A549 (cell line): ENCODE measurements at regions not wholly inside any gene's neighbourhood (a gene's known extent, or its start where the extent isn't known, plus 50 kb on each side); places are given as distances from the start of the nearest gene placed in this dataset.

Experiments
- ATAC-seq, 2 experiments: fragments of 200-7000 bp in 1 of 2; fragments of >200 bp in 1 of 2; cut with Nextera tagmentation in 1 of 2; cut with Tn5 transposase in 1 of 2; 3 replicates each; pipeline versions ENCODE4 v1.8.0 to v1.9.1; 2018 to 2020; ENCODE audit warnings: mild to moderate bottlenecking in 1 of 2, moderate library complexity in 1 of 2
- CTCF ChIA-PET: fragments of 300-600 bp; sonication (Branson Sonifier 250); formaldehyde crosslinking; extraction: SDS; loops from one replicate; lab custom pipeline; 2021; ENCODE audit warnings: antibody characterized with exemption, inconsistent platforms; lab: Yijun Ruan, JAX
- POLR2A ChIA-PET: fragments of 350-600 bp; formaldehyde crosslinking; extraction: SDS; loops from one replicate; lab custom pipeline; 2021; ENCODE audit warnings: antibody characterized with exemption, inconsistent platforms; lab: Yijun Ruan, JAX
- DNase-seq, 2 experiments: peaks; one replicate each; pipeline versions ENCODE4 v3.0.0 to v3.0.0-alpha.2; 2011 to 2016; ENCODE audit warnings: low read depth in 1 of 2, low spot score in 1 of 2
- FAIRE-seq: peaks from 2 replicates; lab custom pipeline; 2011; peaks lifted over from hg19 to GRCh38; lab: Jason Lieb, UNC
- H3K27ac ChIP-seq, 2 experiments: fragments of >200 bp; sonication (Bioruptor Twin); formaldehyde crosslinking; 3 replicates each; pipeline ENCODE4 v1.5.1; 2016 to 2017
- H3K4me1 ChIP-seq: fragments of >200 bp; sonication (Bioruptor Twin); formaldehyde crosslinking; 3 replicates; pipeline ENCODE4 v1.6.1; 2016
- H3K4me2 ChIP-seq: fragments of >200 bp; sonication (Bioruptor Twin); formaldehyde crosslinking; 3 replicates; pipeline ENCODE4 v1.6.1; 2016
- H3K4me3 ChIP-seq: fragments of >200 bp; sonication (Bioruptor Twin); formaldehyde crosslinking; 3 replicates; pipeline ENCODE4 v1.5.1; 2016
- H3K9me3 ChIP-seq: fragments of >200 bp; sonication (Bioruptor Twin); formaldehyde crosslinking; 3 replicates; pipeline ENCODE4 v1.6.1; 2016
- BHLHE40 ChIP-seq: IDR thresholded peaks from 2 replicates; pipeline ENCODE4 v1.6.1; 2012; ENCODE audit warnings: low read depth, low read length, inconsistent platforms
- CBX8 ChIP-seq: fragments of 200-600 bp; sonication (generic); IDR thresholded peaks from 2 replicates; pipeline ENCODE4 v1.6.1; 2016
- CEBPB ChIP-seq, 2 experiments: fragments of >200 bp in 1 of 2; sonication (Bioruptor Twin) in 1 of 2; formaldehyde crosslinking in 1 of 2; IDR thresholded peaks; 2 replicates each; pipeline ENCODE4 v1.6.1; 2012 to 2016
- CHD2 ChIP-seq: fragments of 150-350 bp; IDR thresholded peaks from 2 replicates; pipeline ENCODE4 v1.6.1; 2014; ENCODE audit warnings: low read length; ENCODE audit not compliant: partially characterized antibody
- CHD4 ChIP-seq: fragments of 200-600 bp; sonication (generic); IDR thresholded peaks from 2 replicates; pipeline ENCODE4 v1.6.1; 2016; ENCODE audit warnings: antibody characterized with exemption, mild to moderate bottlenecking, borderline replicate concordance
- ELK1 ChIP-seq: fragments of 150-350 bp; IDR thresholded peaks from 2 replicates; pipeline ENCODE4 v1.6.1; 2014; ENCODE audit warnings: low read depth, mild to moderate bottlenecking, low read length
- EP300 ChIP-seq, 2 experiments: fragments of >200 bp; sonication (Bioruptor Twin); formaldehyde crosslinking; IDR thresholded peaks; 2 replicates in 1 of 2; 3 replicates in 1 of 2; pipeline ENCODE4 v1.6.1; 2016 to 2017
- FOSL2 ChIP-seq, 2 experiments: fragments of 450-650 bp in 1 of 2; fragments of >200 bp in 1 of 2; sonication (Bioruptor Twin) in 1 of 2; formaldehyde crosslinking; IDR thresholded peaks; 2 replicates each; pipeline versions ENCODE4 v1.5.0 to v1.6.1; 2016 to 2020; ENCODE audit warnings: mild to moderate bottlenecking in 1 of 2, moderate library complexity in 1 of 2
- FOXS1 ChIP-seq: fragments of 250-450 bp; sonication (Bioruptor Pico); IDR thresholded peaks from 2 replicates; pipeline ENCODE4 v1.5.0; 2020; ENCODE audit warnings: mild to moderate bottlenecking, moderate library complexity
- GATA3 ChIP-seq: IDR thresholded peaks from 2 replicates; pipeline ENCODE4 v1.6.1; 2012; ENCODE audit warnings: borderline replicate concordance
- HDAC2 ChIP-seq: fragments of 200-600 bp; sonication (generic); IDR thresholded peaks from 2 replicates; pipeline ENCODE4 v1.6.1; 2016
- HEYL ChIP-seq: fragments of 250-450 bp; sonication (Bioruptor Pico); IDR thresholded peaks from 2 replicates; pipeline ENCODE4 v1.8.0; 2021; ENCODE audit warnings: mild to moderate bottlenecking, moderate library complexity
- HOXA7 ChIP-seq: fragments of 250-450 bp; sonication (Bioruptor Pico); IDR thresholded peaks from 2 replicates; pipeline ENCODE4 v1.5.0; 2020; ENCODE audit warnings: mild to moderate bottlenecking, moderate library complexity
- HOXB13 ChIP-seq: fragments of 250-450 bp; sonication (Bioruptor Pico); IDR thresholded peaks from 2 replicates; pipeline ENCODE4 v1.5.0; 2020; ENCODE audit warnings: low read depth, mild to moderate bottlenecking, moderate library complexity
- HOXB5 ChIP-seq: fragments of 250-450 bp; sonication (Bioruptor Pico); IDR thresholded peaks from 2 replicates; pipeline ENCODE4 v1.5.0; 2020; ENCODE audit warnings: mild to moderate bottlenecking, moderate library complexity
- JUN ChIP-seq, 2 experiments: fragments of >200 bp; sonication (Bioruptor Twin); formaldehyde crosslinking; IDR thresholded peaks; 2 replicates in 1 of 2; 3 replicates in 1 of 2; pipeline ENCODE4 v1.6.1; 2016 to 2017
- JUNB ChIP-seq: fragments of >200 bp; sonication (Bioruptor Twin); formaldehyde crosslinking; IDR thresholded peaks from 2 replicates; pipeline ENCODE4 v1.6.1; 2016
- KDM1A ChIP-seq: fragments of 200-600 bp; sonication (generic); IDR thresholded peaks from 2 replicates; pipeline ENCODE4 v1.6.1; 2016; ENCODE audit warnings: low read depth, mild to moderate bottlenecking
- MAX ChIP-seq: IDR thresholded peaks from 2 replicates; pipeline ENCODE4 v1.6.1; 2012
- NPAS2 ChIP-seq: fragments of 250-450 bp; sonication (Bioruptor Pico); IDR thresholded peaks from 2 replicates; pipeline ENCODE4 v1.8.0; 2022; ENCODE audit warnings: mild to moderate bottlenecking, moderate library complexity, borderline replicate concordance
- RAD21 ChIP-seq, 2 experiments: fragments of >200 bp in 1 of 2; sonication (Bioruptor Twin) in 1 of 2; formaldehyde crosslinking in 1 of 2; IDR thresholded peaks in 1 of 2; conservative IDR thresholded peaks in 1 of 2; 2 replicates in 1 of 2; 3 replicates in 1 of 2; pipeline ENCODE4 v1.6.1; 2012 to 2018; ENCODE audit warnings: inconsistent platforms in 1 of 2
- RFX5 ChIP-seq: fragments of 450-650 bp; IDR thresholded peaks from 2 replicates; pipeline ENCODE4 v1.7.1; 2014; ENCODE audit warnings: antibody characterized with exemption, mild to moderate bottlenecking, moderate library complexity
- RNF2 ChIP-seq: fragments of 200-600 bp; sonication (generic); IDR thresholded peaks from 2 replicates; pipeline ENCODE4 v1.6.1; 2016; ENCODE audit warnings: low read depth, mild to moderate bottlenecking, antibody characterized with exemption, moderate library complexity, borderline replicate concordance
- SMC3 ChIP-seq: fragments of >200 bp; sonication (Bioruptor Twin); formaldehyde crosslinking; IDR thresholded peaks from 3 replicates; pipeline ENCODE4 v1.6.1; 2018; ENCODE audit warnings: inconsistent platforms
- TFCP2L1 ChIP-seq: fragments of 250-450 bp; sonication (Bioruptor Pico); IDR thresholded peaks from 2 replicates; pipeline ENCODE4 v1.5.0; 2021; ENCODE audit warnings: mild to moderate bottlenecking
- TP53 ChIP-seq: fragments of 250-450 bp; sonication (Bioruptor Pico); IDR thresholded peaks from 2 replicates; pipeline ENCODE4 v1.5.0; 2021; ENCODE audit warnings: mild to moderate bottlenecking, moderate library complexity
- ZFP36 ChIP-seq: fragments of 450-650 bp; IDR thresholded peaks from 2 replicates; pipeline ENCODE4 v1.6.1; 2014; ENCODE audit warnings: borderline replicate concordance; ENCODE audit not compliant: partially characterized antibody
- WGBS: methylation state at CpG from one replicate; pipeline ENCODE4 v1.1.6; 2017; ENCODE audit errors: missing lambda C conversion rate; 5-methylcytosine and 5-hydroxymethylcytosine counted together
- TF ChIP-seq, protein P1 (sequence below): IDR thresholded peaks from 2 replicates; pipeline ENCODE4 v1.6.1; 2012
- TF ChIP-seq, protein P2 (sequence below): fragments of >200 bp; sonication (Bioruptor Twin); formaldehyde crosslinking; IDR thresholded peaks from 2 replicates; pipeline ENCODE4 v1.6.1; 2016
- TF ChIP-seq, protein P3 (sequence below): fragments of >200 bp; sonication (Bioruptor Twin); formaldehyde crosslinking; IDR thresholded peaks from 3 replicates; pipeline ENCODE4 v1.6.1; 2016

GRCh38 chr3:177827511-177828207 lies 630.4 kb upstream of the TBL1XR1 start:
- DNase-seq = peak; percentile 10 to 70
- ChIA-PET POLR2A (no interaction called here), CTCF (interaction anchor here (0.6 to 1.6 kb wide), 3 partner anchors 9 to 851 kb away, joined by 3 to 4 read pairs (median 3); no protein-coding TSS in a partner anchor)
- no peak for TF ChIP-seq HOXB13 (CRISPR knock-in tag)
- no peak for TF ChIP-seq CHD4
- TF ChIP-seq HOXA7 = no peak
- no peak for TF ChIP-seq HDAC2
- peak; percentile 19 to 54; a peak in 4 of 5 replicates for TF ChIP-seq RAD21 (conservative IDR thresholded peaks at IDR 0.05 in 1 of 2, IDR thresholded peaks at IDR 0.05 in 1 of 2)
- TF ChIP-seq CBX8 = no peak
- no peak for TF ChIP-seq HEYL
- TF ChIP-seq, protein P1, sequence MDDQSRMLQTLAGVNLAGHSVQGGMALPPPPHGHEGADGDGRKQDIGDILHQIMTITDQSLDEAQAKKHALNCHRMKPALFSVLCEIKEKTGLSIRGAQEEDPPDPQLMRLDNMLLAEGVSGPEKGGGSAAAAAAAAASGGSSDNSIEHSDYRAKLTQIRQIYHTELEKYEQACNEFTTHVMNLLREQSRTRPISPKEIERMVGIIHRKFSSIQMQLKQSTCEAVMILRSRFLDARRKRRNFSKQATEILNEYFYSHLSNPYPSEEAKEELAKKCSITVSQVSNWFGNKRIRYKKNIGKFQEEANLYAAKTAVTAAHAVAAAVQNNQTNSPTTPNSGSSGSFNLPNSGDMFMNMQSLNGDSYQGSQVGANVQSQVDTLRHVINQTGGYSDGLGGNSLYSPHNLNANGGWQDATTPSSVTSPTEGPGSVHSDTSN = no peak
- TF ChIP-seq EP300 (IDR thresholded peaks at IDR 0.05) = peak; percentile 85; a peak in 3 of 5 replicates
- peak; percentile 85 for TF ChIP-seq JUNB
- 0 out of 2 replicates have a peak, but pooled peaks have one; percentile 33 for TF ChIP-seq KDM1A
- no peak; the same call in 1 of the 2 replicates for TF ChIP-seq FOXS1 (CRISPR knock-in tag)
- TF ChIP-seq TP53 (CRISPR knock-in tag) = no peak
- peak; percentile 65 to 76; a peak in 2 of 5 replicates for TF ChIP-seq JUN (IDR thresholded peaks at IDR 0.05)
- TF ChIP-seq RFX5 = peak; percentile 58; the same call in 1 of the 2 replicates
- TF ChIP-seq NPAS2 (CRISPR knock-in tag) = no peak
- no peak for TF ChIP-seq HOXB5
- TF ChIP-seq MAX = peak; percentile 52; the same call in 1 of the 2 replicates
- no peak for TF ChIP-seq BHLHE40
- peak; percentile 80 to 91 for TF ChIP-seq CEBPB (IDR thresholded peaks at IDR 0.05)
- TF ChIP-seq SMC3 = peak; percentile 39; the same call in 2 of the 3 replicates
- TF ChIP-seq FOSL2 (IDR thresholded peaks at IDR 0.05) = peak; percentile 74
- peak; percentile 96 for TF ChIP-seq FOSL2 (CRISPR knock-in tag; IDR thresholded peaks at IDR 0.05)
- TF ChIP-seq, protein P2, sequence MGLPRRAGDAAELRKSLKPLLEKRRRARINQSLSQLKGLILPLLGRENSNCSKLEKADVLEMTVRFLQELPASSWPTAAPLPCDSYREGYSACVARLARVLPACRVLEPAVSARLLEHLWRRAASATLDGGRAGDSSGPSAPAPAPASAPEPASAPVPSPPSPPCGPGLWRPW = peak; percentile 45; the same call in 1 of the 2 replicates
- TF ChIP-seq GATA3 = peak; percentile 92
- TF ChIP-seq, protein P3, sequence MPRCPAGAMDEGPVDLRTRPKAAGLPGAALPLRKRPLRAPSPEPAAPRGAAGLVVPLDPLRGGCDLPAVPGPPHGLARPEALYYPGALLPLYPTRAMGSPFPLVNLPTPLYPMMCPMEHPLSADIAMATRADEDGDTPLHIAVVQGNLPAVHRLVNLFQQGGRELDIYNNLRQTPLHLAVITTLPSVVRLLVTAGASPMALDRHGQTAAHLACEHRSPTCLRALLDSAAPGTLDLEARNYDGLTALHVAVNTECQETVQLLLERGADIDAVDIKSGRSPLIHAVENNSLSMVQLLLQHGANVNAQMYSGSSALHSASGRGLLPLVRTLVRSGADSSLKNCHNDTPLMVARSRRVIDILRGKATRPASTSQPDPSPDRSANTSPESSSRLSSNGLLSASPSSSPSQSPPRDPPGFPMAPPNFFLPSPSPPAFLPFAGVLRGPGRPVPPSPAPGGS = peak; percentile 72; the same call in 2 of the 3 replicates
- Histone ChIP-seq H3K4me1 (peaks cover 64% of the 10 kb centered on the region), H3K27ac (peak overlapping the region; percentile 72 to 89), H3K4me3 (no peak overlapping the region), H3K9me3 (no peaks in the 10 kb centered on the region), H3K4me2 (peak overlapping the region; percentile 64)
- peak; percentile 63 to 69; a peak in 4 of 6 replicates for ATAC-seq
- FAIRE-seq = no peak
- 15% methylated on average over 5 of the region's 5 CpGs for WGBS

DNA sequence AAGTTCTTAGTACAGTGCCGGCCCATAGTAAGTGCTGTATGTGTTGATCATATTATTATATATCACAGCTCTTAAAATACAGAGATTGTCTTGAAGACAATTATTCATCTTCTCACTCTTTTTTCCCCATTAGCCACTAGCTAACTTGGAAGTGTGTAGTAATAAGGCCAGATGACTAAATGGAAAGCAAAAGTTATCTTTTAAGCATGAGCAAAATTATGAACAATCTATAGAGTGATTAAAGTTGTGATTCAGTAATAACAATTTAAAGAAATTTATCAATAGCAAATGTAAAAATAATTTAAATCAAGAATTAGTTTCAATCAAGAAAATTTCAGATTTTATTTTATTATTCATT lies 630.9 kb upstream of the TBL1XR1 start:
- H3K4me2 ChIP-seq = peak overlapping the region; percentile 64
- TF ChIP-seq RNF2 (no peak), FOSL2 (IDR thresholded peaks at IDR 0.05) (no peak), FOSL2 (CRISPR knock-in tag; IDR thresholded peaks at IDR 0.05) (no peak), ZFP36 (no peak), HDAC2 (no peak), CHD2 (no peak), ELK1 (no peak), HEYL (no peak), RFX5 (no peak), KDM1A (no peak), JUNB (no peak), TFCP2L1 (CRISPR knock-in tag) (no peak), HOXA7 (no peak)
- ChIA-PET POLR2A (no interaction called here), CTCF (interaction anchor here (0.7 to 1.6 kb wide), 2 partner anchors 8 to 852 kb away, joined by 3 read pairs; no protein-coding TSS in a partner anchor)
- H3K27ac ChIP-seq = peak overlapping the region; percentile 66 to 89
- H3K4me3 ChIP-seq = no peak overlapping the region
- H3K9me3 ChIP-seq = no peaks in the 10 kb centered on the region
- FAIRE-seq (no peak), DNase-seq (no peak), ATAC-seq (no peak)
- H3K4me1 ChIP-seq = peaks cover 59% of the 10 kb centered on the region
- 20% methylated on average over 1 of the region's 1 CpG for WGBS
